Kidney (tissue), 13 donors: ENCODE measurements at regions not wholly inside any gene's neighbourhood (a gene's known extent, or its start where the extent isn't known, plus 50 kb on each side); places are given as distances from the start of the nearest gene placed in this dataset.

Experiments
- DNase-seq, 5 donors: peaks; one replicate each; pipeline ENCODE4 v3.0.0-alpha.2; 2013 to 2020
- FAIRE-seq: peaks from 2 replicates; lab custom pipeline; 2012; peaks lifted over from hg19 to GRCh38; lab: Jason Lieb, UNC
- H3K27ac ChIP-seq, 2 donors: one replicate each; pipeline ENCODE4 v1.7.0; 2013; ENCODE audit warnings: low read depth in 2 of 2, low read length in 2 of 2, inconsistent platforms in 1 of 2
- H3K27me3 ChIP-seq: one replicate; pipeline ENCODE4 v1.7.1; 2013; ENCODE audit warnings: low read length, inconsistent platforms; ENCODE audit not compliant: control insufficient read depth, insufficient read depth
- H3K36me3 ChIP-seq, 3 donors: one replicate each; pipeline versions ENCODE4 v1.7.0 to v1.7.1; 2013; ENCODE audit warnings: low read length in 3 of 3, control low read depth in 1 of 3, inconsistent platforms in 1 of 3; ENCODE audit not compliant: insufficient read depth in 3 of 3, control insufficient read depth in 2 of 3
- H3K4me1 ChIP-seq, 3 donors: one replicate each; pipeline versions ENCODE4 v1.7.0 to v1.7.1; 2013; ENCODE audit warnings: low read length in 3 of 3, inconsistent platforms in 1 of 3, low read depth in 1 of 3; ENCODE audit not compliant: control insufficient read depth in 2 of 3, insufficient read depth in 2 of 3
- H3K4me3 ChIP-seq, 3 donors: one replicate each; pipeline versions ENCODE4 v1.7.0 to v1.8.1; 2013; ENCODE audit warnings: low read length in 3 of 3, control low read depth in 1 of 3, inconsistent platforms in 1 of 3
- H3K9ac ChIP-seq, 3 donors: one replicate each; pipeline versions ENCODE4 v1.7.0 to v1.7.1; 2013; ENCODE audit warnings: low read length in 3 of 3, control low read depth in 1 of 3, inconsistent platforms in 1 of 3
- H3K9me3 ChIP-seq, 3 donors: one replicate each; pipeline versions ENCODE4 v1.7.0 to v1.7.1; 2013; ENCODE audit warnings: low read length in 3 of 3, control low read depth in 1 of 3, inconsistent platforms in 1 of 3; ENCODE audit not compliant: control insufficient read depth in 2 of 3, insufficient read depth in 1 of 3
- CTCF ChIP-seq: IDR thresholded peaks from 3 replicates; pipeline ENCODE4 v1.5.1; 2012; ENCODE audit warnings: mild to moderate bottlenecking, moderate library complexity, borderline replicate concordance; ENCODE audit not compliant: insufficient read depth; ENCODE audit errors: extremely low read depth
- intact Hi-C: fragments of 100-400 bp; cut with DNase I; formaldehyde crosslinking; loops from one replicate; pipeline ENCODE4 v1.11.1; 2022
- donor health status: control.
- donor health status: control.
- donor health status: control.
- donor health status: control.
- donor health status: control.
- donor health status: DM: yes; HTN: yes; CAD: no.
- donor health status: Normal renal cell carcinoma (clear cell type).

GRCh38 chr21:28699186-28699585 lies 293.5 kb downstream of the LTN1 start:
- Histone ChIP-seq H3K27ac (no peak overlapping the region), H3K27me3 (no peaks in the 10 kb centered on the region), H3K36me3 (no peaks in the 10 kb centered on the region), H3K9ac (no peak overlapping the region), H3K4me1 (peaks cover 0 to 3% (median 3%) of the 10 kb centered on the region in 3 donors), H3K4me3 (no peak overlapping the region), H3K9me3 (peaks cover 0 to 7% (median 0%) of the 10 kb centered on the region in 3 donors)
- FAIRE-seq (no peak), DNase-seq (no peak)
- intact Hi-C loops, result no loop called here
- TF ChIP-seq CTCF, result no peak

- intact Hi-C loops, result no loop called here
- peaks cover 0 to 2% (median 0%) of the 10 kb centered on the region in 3 donors for H3K9me3 ChIP-seq
- no peak for DNase-seq
- no peak overlapping the region for H3K27ac ChIP-seq
- H3K4me1 ChIP-seq, result peaks cover 0 to 3% (median 0%) of the 10 kb centered on the region in 3 donors
- no peaks in the 10 kb centered on the region for H3K27me3 ChIP-seq
- no peak overlapping the region for H3K9ac ChIP-seq
- no peak for TF ChIP-seq CTCF
- no peak overlapping the region for H3K4me3 ChIP-seq
- no peak for FAIRE-seq
- no peaks in the 10 kb centered on the region for H3K36me3 ChIP-seq
These were observed 295.8 kb downstream of the LTN1 start for GRCh38 chr21:28696844-28697410.

- TF ChIP-seq CTCF, result no peak
- Histone ChIP-seq H3K9ac (no peak overlapping the region), H3K9me3 (no peaks in the 10 kb centered on the region), H3K27ac (no peak overlapping the region), H3K36me3 (no peaks in the 10 kb centered on the region), H3K4me1 (peaks cover 0 to 3% (median 0%) of the 10 kb centered on the region in 3 donors), H3K4me3 (no peak overlapping the region), H3K27me3 (no peaks in the 10 kb centered on the region)
- FAIRE-seq, result no peak
- DNase-seq, result no peak
- intact Hi-C loops, result no loop called here
These were observed 299.2 kb downstream of the LTN1 start for GRCh38 chr21:28693476-28693875.

- H3K27me3 ChIP-seq, result no peaks in the 10 kb centered on the region
- intact Hi-C loops, result no loop called here
- no peak overlapping the region for H3K27ac ChIP-seq
- no peaks in the 10 kb centered on the region for H3K36me3 ChIP-seq
- H3K9me3 ChIP-seq, result no peaks in the 10 kb centered on the region
- H3K4me3 ChIP-seq, result no peak overlapping the region
- no peak for DNase-seq
- no peaks in the 10 kb centered on the region for H3K4me1 ChIP-seq
- TF ChIP-seq CTCF, result no peak
- no peak for FAIRE-seq
- H3K9ac ChIP-seq, result no peak overlapping the region
These were observed 302.5 kb downstream of the LTN1 start for GRCh38 chr21:28690196-28690595.
